GM12891 (cell line): ENCODE measurements at regions not wholly inside any gene's neighbourhood (a gene's known extent, or its start where the extent isn't known, plus 50 kb on each side); places are given as distances from the start of the nearest gene placed in this dataset.

Source experiments
- PAX5 ChIP-seq: IDR thresholded peaks from 2 replicates; pipeline ENCODE4 v1.6.1; 2011; ENCODE audit warnings: low read length, moderate library complexity, mild to moderate bottlenecking; ENCODE audit not compliant: insufficient read depth, severe bottlenecking
- POLR2A ChIP-seq: IDR thresholded peaks from 2 replicates; pipeline ENCODE4 v1.6.1; 2011; ENCODE audit warnings: low read depth, low read length, control low read depth
- POLR2AphosphoS5 ChIP-seq: IDR thresholded peaks from 2 replicates; pipeline ENCODE4 v1.6.1; 2011; ENCODE audit warnings: low read depth, low read length, control low read depth
- POU2F2 ChIP-seq: IDR thresholded peaks from 2 replicates; pipeline ENCODE4 v1.6.1; 2011; ENCODE audit warnings: low read depth, mild to moderate bottlenecking, control low read depth, low read length, moderate library complexity
- SPI1 ChIP-seq: IDR thresholded peaks from 2 replicates; pipeline ENCODE4 v1.6.1; 2011; ENCODE audit warnings: low read depth, low read length, control low read depth
- TAF1 ChIP-seq: IDR thresholded peaks from 2 replicates; pipeline ENCODE4 v1.6.1; 2011; ENCODE audit warnings: low read depth, low read length, control low read depth

DNA sequence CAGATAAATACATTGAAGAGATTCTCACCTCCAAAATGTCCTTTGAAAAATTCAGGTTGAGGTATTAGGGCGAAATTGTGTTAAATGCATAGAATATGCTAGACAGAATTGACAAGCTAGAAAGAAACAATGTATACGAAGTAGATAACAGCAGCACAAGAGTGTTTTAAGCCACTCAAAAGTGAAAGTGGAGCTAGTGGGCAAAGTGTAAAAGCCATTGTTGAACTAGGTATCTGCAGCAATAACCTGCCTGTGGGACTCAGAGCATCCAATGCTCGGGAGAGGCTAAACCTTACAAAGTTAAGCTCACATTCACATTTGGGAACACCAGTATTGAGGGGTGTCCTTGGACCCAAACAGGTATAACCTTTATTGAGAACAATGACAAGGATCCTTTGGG lies 180.6 kb upstream of the TMPO start:
- no peak for TF ChIP-seq POLR2AphosphoS5
- no peak for TF ChIP-seq TAF1
- TF ChIP-seq POLR2A: no peak
- no peak for TF ChIP-seq SPI1
- TF ChIP-seq PAX5: no peak
- no peak for TF ChIP-seq POU2F2
